Brain pericyte (primary cell): ENCODE measurements at regions not wholly inside any gene's neighbourhood (a gene's known extent, or its start where the extent isn't known, plus 50 kb on each side); places are given as distances from the start of the nearest gene placed in this dataset.
A peak's percentile ranks its signal among the peaks of the same experiment; 100 is the strongest.
"Not testable (repeated sequence)": the region's sequence is repeated elsewhere in the genome, so short reads cannot be mapped to it uniquely, and the experiment has no call there.

ENCODE experiments used
- DNase-seq: peaks from one replicate; pipeline ENCODE4 v3.0.0-alpha.2; 2012; ENCODE audit warnings: low read depth, low spot score

- no peak for DNase-seq
These were observed 626.7 kb downstream of the PRR16 start for GRCh38 chr5:121090822-121091221.

GRCh38 chr5:121100931-121101330 is 636.8 kb downstream of the PRR16 start:
- no peak for DNase-seq

GRCh38 chr5:121105921-121106320 is 641.8 kb downstream of the PRR16 start:
- no peak for DNase-seq

GRCh38 chr5:121106721-121107690 is 642.9 kb downstream of the PRR16 start:
- DNase-seq = not testable (repeated sequence)

GRCh38 chr5:121108725-121109124 is 644.6 kb downstream of the PRR16 start:
- no peak for DNase-seq

- DNase-seq = no peak
These were observed 645.7 kb downstream of the PRR16 start for GRCh38 chr5:121109817-121110216.

- DNase-seq = no peak
These were observed 657.7 kb downstream of the PRR16 start for GRCh38 chr5:121121786-121122185.

- no peak for DNase-seq
These were observed 674.4 kb downstream of the PRR16 start for GRCh38 chr5:121138495-121138907.

- DNase-seq = no peak
These were observed 674.9 kb downstream of the PRR16 start for GRCh38 chr5:121138952-121139351.

GRCh38 chr5:121144764-121145163 is 680.7 kb downstream of the PRR16 start:
- no peak for DNase-seq

- no peak for DNase-seq
These were observed 687.4 kb downstream of the PRR16 start for GRCh38 chr5:121151534-121151933.

GRCh38 chr5:121152411-121152810 is 688.3 kb downstream of the PRR16 start:
- no peak for DNase-seq

- DNase-seq = no peak
These were observed 692.5 kb downstream of the PRR16 start for GRCh38 chr5:121156565-121156964.

GRCh38 chr5:121158451-121158850 is 693.2 kb upstream of the FTMT start:
- no peak for DNase-seq

GRCh38 chr5:121160591-121160990 is 691.1 kb upstream of the FTMT start:
- DNase-seq = no peak

GRCh38 chr5:121164632-121165031 is 687.0 kb upstream of the FTMT start:
- DNase-seq = no peak

- no peak for DNase-seq
These were observed 680.3 kb upstream of the FTMT start for GRCh38 chr5:121171361-121171760.

GRCh38 chr5:121171834-121172233 is 679.8 kb upstream of the FTMT start:
- DNase-seq = no peak

GRCh38 chr5:121174351-121174750 is 677.3 kb upstream of the FTMT start:
- DNase-seq = peak; percentile 40

GRCh38 chr5:121175986-121176385 is 675.7 kb upstream of the FTMT start:
- no peak for DNase-seq

GRCh38 chr5:121182788-121183490 is 668.7 kb upstream of the FTMT start:
- no peak for DNase-seq

- DNase-seq = no peak
These were observed 662.8 kb upstream of the FTMT start for GRCh38 chr5:121188849-121189248.
